Islet of Langerhans (tissue), 1 donor: ENCODE measurements at regions not wholly inside any gene's neighbourhood (a gene's known extent, or its start where the extent isn't known, plus 50 kb on each side); places are given as distances from the start of the nearest gene placed in this dataset.

Source experiments
- FAIRE-seq: peaks from one replicate; lab custom pipeline; 2011; peaks lifted over from hg19 to GRCh38; lab: Jason Lieb, UNC

GRCh38 chr15:100820528-100820927, 59.1 kb upstream of the ALDH1A3 start:
- no peak for FAIRE-seq

GRCh38 chr15:100821327-100821726, 58.3 kb upstream of the ALDH1A3 start:
- no peak for FAIRE-seq

GRCh38 chr15:100824211-100824610, 55.4 kb upstream of the ALDH1A3 start:
- FAIRE-seq = no peak

- FAIRE-seq = no peak
Measured at GRCh38 chr15:100829457-100829856, 50.2 kb upstream of the ALDH1A3 start.
